Suppressor macrophage treated with lipopolysaccharide for 1 hour (primary cell): ENCODE measurements at regions not wholly inside any gene's neighbourhood (a gene's known extent, or its start where the extent isn't known, plus 50 kb on each side); places are given as distances from the start of the nearest gene placed in this dataset.
"Not testable (repeated sequence)": the region's sequence is repeated elsewhere in the genome, so short reads cannot be mapped to it uniquely, and the experiment has no call there.

Experiments used
- DNase-seq, 3 donors: peaks; one replicate each; pipeline ENCODE4 v3.0.0-alpha.2; 2020 to 2022

- no peak for DNase-seq
Observed at GRCh38 chr11:110514967-110515366, 85.2 kb downstream of the FDX1 start.

- DNase-seq, result not testable (repeated sequence)
Observed at GRCh38 chr11:110517381-110517780, 87.6 kb downstream of the FDX1 start.

GRCh38 chr11:110518809-110519514 is 89.2 kb downstream of the FDX1 start:
- no peak for DNase-seq

- DNase-seq, result no peak
Observed at GRCh38 chr11:110519796-110520195, 90.0 kb downstream of the FDX1 start.

- DNase-seq, result peak in 2 of 3 donors; percentile 17 to 34
Observed at GRCh38 chr11:110522471-110522870, 92.7 kb downstream of the FDX1 start.

GRCh38 chr11:110524238-110524637 is 94.5 kb downstream of the FDX1 start:
- DNase-seq, result peak; percentile 36 to 55 (median 39)

- peak in 2 of 3 donors; percentile 34 to 38 for DNase-seq
Observed at GRCh38 chr11:110525883-110526282, 96.1 kb downstream of the FDX1 start.

- no peak for DNase-seq
Observed at GRCh38 chr11:110526323-110526722, 96.6 kb downstream of the FDX1 start.
